A549 (cell line): ENCODE measurements at regions not wholly inside any gene's neighbourhood (a gene's known extent, or its start where the extent isn't known, plus 50 kb on each side); places are given as distances from the start of the nearest gene placed in this dataset.
"Not testable (repeated sequence)": the region's sequence is repeated elsewhere in the genome, so short reads cannot be mapped to it uniquely, and the experiment has no call there.

Experiments
- ATAC-seq, 2 experiments: fragments of 200-7000 bp in 1 of 2; fragments of >200 bp in 1 of 2; cut with Nextera tagmentation in 1 of 2; cut with Tn5 transposase in 1 of 2; 3 replicates each; pipeline versions ENCODE4 v1.8.0 to v1.9.1; 2018 to 2020; ENCODE audit warnings: mild to moderate bottlenecking in 1 of 2, moderate library complexity in 1 of 2
- CTCF ChIA-PET: fragments of 300-600 bp; sonication (Branson Sonifier 250); formaldehyde crosslinking; extraction: SDS; loops from one replicate; lab custom pipeline; 2021; ENCODE audit warnings: antibody characterized with exemption, inconsistent platforms; lab: Yijun Ruan, JAX
- POLR2A ChIA-PET: fragments of 350-600 bp; formaldehyde crosslinking; extraction: SDS; loops from one replicate; lab custom pipeline; 2021; ENCODE audit warnings: antibody characterized with exemption, inconsistent platforms; lab: Yijun Ruan, JAX
- DNase-seq, 2 experiments: peaks; one replicate each; pipeline versions ENCODE4 v3.0.0 to v3.0.0-alpha.2; 2011 to 2016; ENCODE audit warnings: low read depth in 1 of 2, low spot score in 1 of 2
- FAIRE-seq: peaks from 2 replicates; lab custom pipeline; 2011; peaks lifted over from hg19 to GRCh38; lab: Jason Lieb, UNC
- H3K27ac ChIP-seq, 2 experiments: fragments of >200 bp; sonication (Bioruptor Twin); formaldehyde crosslinking; 3 replicates each; pipeline ENCODE4 v1.5.1; 2016 to 2017
- H3K4me1 ChIP-seq: fragments of >200 bp; sonication (Bioruptor Twin); formaldehyde crosslinking; 3 replicates; pipeline ENCODE4 v1.6.1; 2016
- H3K4me2 ChIP-seq: fragments of >200 bp; sonication (Bioruptor Twin); formaldehyde crosslinking; 3 replicates; pipeline ENCODE4 v1.6.1; 2016
- H3K4me3 ChIP-seq: fragments of >200 bp; sonication (Bioruptor Twin); formaldehyde crosslinking; 3 replicates; pipeline ENCODE4 v1.5.1; 2016
- H3K9me3 ChIP-seq: fragments of >200 bp; sonication (Bioruptor Twin); formaldehyde crosslinking; 3 replicates; pipeline ENCODE4 v1.6.1; 2016
- ATOH8 ChIP-seq: fragments of 250-450 bp; sonication (Bioruptor Pico); IDR thresholded peaks from 2 replicates; pipeline ENCODE4 v1.5.0; 2020; ENCODE audit warnings: low read depth, mild to moderate bottlenecking, moderate library complexity
- BCL3 ChIP-seq: fragments of >200 bp; sonication (Bioruptor Twin); formaldehyde crosslinking; IDR thresholded peaks from 3 replicates; pipeline ENCODE4 v1.6.1; 2016
- E2F6 ChIP-seq: IDR thresholded peaks from 2 replicates; pipeline ENCODE4 v1.6.1; 2012; ENCODE audit warnings: low read depth, borderline replicate concordance
- EHF ChIP-seq: fragments of 250-450 bp; sonication (Bioruptor Pico); IDR thresholded peaks from 2 replicates; pipeline ENCODE4 v1.5.0; 2020; ENCODE audit warnings: mild to moderate bottlenecking
- EHMT2 ChIP-seq: fragments of 200-600 bp; sonication (generic); IDR thresholded peaks from 2 replicates; pipeline ENCODE4 v1.6.1; 2016; ENCODE audit warnings: antibody characterized with exemption, low read depth, mild to moderate bottlenecking, moderate library complexity
- EP300 ChIP-seq, 2 experiments: fragments of >200 bp; sonication (Bioruptor Twin); formaldehyde crosslinking; IDR thresholded peaks; 2 replicates in 1 of 2; 3 replicates in 1 of 2; pipeline ENCODE4 v1.6.1; 2016 to 2017
- FOXS1 ChIP-seq: fragments of 250-450 bp; sonication (Bioruptor Pico); IDR thresholded peaks from 2 replicates; pipeline ENCODE4 v1.5.0; 2020; ENCODE audit warnings: mild to moderate bottlenecking, moderate library complexity
- HOXA7 ChIP-seq: fragments of 250-450 bp; sonication (Bioruptor Pico); IDR thresholded peaks from 2 replicates; pipeline ENCODE4 v1.5.0; 2020; ENCODE audit warnings: mild to moderate bottlenecking, moderate library complexity
- HOXB5 ChIP-seq: fragments of 250-450 bp; sonication (Bioruptor Pico); IDR thresholded peaks from 2 replicates; pipeline ENCODE4 v1.5.0; 2020; ENCODE audit warnings: mild to moderate bottlenecking, moderate library complexity
- JUN ChIP-seq, 2 experiments: fragments of >200 bp; sonication (Bioruptor Twin); formaldehyde crosslinking; IDR thresholded peaks; 2 replicates in 1 of 2; 3 replicates in 1 of 2; pipeline ENCODE4 v1.6.1; 2016 to 2017
- JUNB ChIP-seq: fragments of >200 bp; sonication (Bioruptor Twin); formaldehyde crosslinking; IDR thresholded peaks from 2 replicates; pipeline ENCODE4 v1.6.1; 2016
- MAFK ChIP-seq: fragments of 450-650 bp; IDR thresholded peaks from 2 replicates; pipeline ENCODE4 v1.6.1; 2014; ENCODE audit not compliant: partially characterized antibody
- PHF8 ChIP-seq: fragments of 200-600 bp; sonication (generic); IDR thresholded peaks from 2 replicates; pipeline ENCODE4 v1.6.1; 2016; ENCODE audit warnings: low read depth, mild to moderate bottlenecking, antibody characterized with exemption, moderate library complexity, borderline replicate concordance
- POLR2AphosphoS2 ChIP-seq: conservative IDR thresholded peaks from 2 replicates; pipeline ENCODE4 v1.6.1; 2012; ENCODE audit warnings: low read length, improper control_type of control experiment, inconsistent platforms
- RARB ChIP-seq: fragments of 250-450 bp; sonication (Bioruptor Pico); IDR thresholded peaks from 2 replicates; pipeline ENCODE4 v1.8.0; 2021; ENCODE audit warnings: mild to moderate bottlenecking, moderate library complexity
- SMC3 ChIP-seq: fragments of >200 bp; sonication (Bioruptor Twin); formaldehyde crosslinking; IDR thresholded peaks from 3 replicates; pipeline ENCODE4 v1.6.1; 2018; ENCODE audit warnings: inconsistent platforms
- TFCP2L1 ChIP-seq: fragments of 250-450 bp; sonication (Bioruptor Pico); IDR thresholded peaks from 2 replicates; pipeline ENCODE4 v1.5.0; 2021; ENCODE audit warnings: mild to moderate bottlenecking
- USF2 ChIP-seq: fragments of 450-650 bp; IDR thresholded peaks from 2 replicates; pipeline ENCODE4 v1.6.1; 2014; ENCODE audit warnings: antibody characterized with exemption
- ZSCAN20 ChIP-seq: fragments of 250-450 bp; sonication (Bioruptor Pico); IDR thresholded peaks from 2 replicates; pipeline ENCODE4 v1.8.0; 2022; ENCODE audit warnings: mild to moderate bottlenecking, moderate library complexity
- WGBS: methylation state at CpG from one replicate; pipeline ENCODE4 v1.1.6; 2017; ENCODE audit errors: missing lambda C conversion rate; 5-methylcytosine and 5-hydroxymethylcytosine counted together

- FAIRE-seq (no peak), ATAC-seq (no peak), DNase-seq (no peak)
- TF ChIP-seq FOXS1 (CRISPR knock-in tag) = no peak
- TF ChIP-seq USF2 = no peak
- no peak for TF ChIP-seq SMC3
- Histone ChIP-seq H3K4me3 (no peak overlapping the region), H3K27ac (no peak overlapping the region), H3K9me3 (no peaks in the 10 kb centered on the region), H3K4me2 (no peak overlapping the region), H3K4me1 (no peaks in the 10 kb centered on the region)
- POLR2A ChIA-PET = no interaction called here
- CTCF ChIA-PET = interaction anchor here (0.9 to 1.3 kb wide), 2 partner anchors 343 to 499 kb away, joined by 3 read pairs; no protein-coding TSS in a partner anchor
Observed at GRCh38 chr10:23657677-23658076, 218.8 kb downstream of the OTUD1 start.

- FAIRE-seq, H3K4me3 ChIP-seq, ATAC-seq, H3K4me1 ChIP-seq, DNase-seq, H3K4me2 ChIP-seq, POLR2A ChIA-PET, H3K27ac ChIP-seq, CTCF ChIA-PET, H3K9me3 ChIP-seq: not testable (repeated sequence)
- 0% methylated on average over 2 of the region's 7 CpGs for WGBS
Observed at GRCh38 chr10:23671866-23672265, 233.0 kb downstream of the OTUD1 start.

- ChIA-PET CTCF (no interaction called here), POLR2A (no interaction called here)
- no peak for FAIRE-seq
- no peaks in the 10 kb centered on the region for H3K9me3 ChIP-seq
- no peak for DNase-seq
- WGBS = 26% methylated on average over 2 of the region's 2 CpGs
- TF ChIP-seq EHF (CRISPR knock-in tag) (no peak), FOXS1 (CRISPR knock-in tag) (no peak), JUNB (no peak), HOXA7 (no peak), HOXB5 (no peak), E2F6 (no peak), EHMT2 (no peak), ZSCAN20 (CRISPR knock-in tag) (no peak), RARB (CRISPR knock-in tag) (no peak), EP300 (IDR thresholded peaks at IDR 0.05) (no peak), ATOH8 (CRISPR knock-in tag) (no peak), SMC3 (no peak), BCL3 (no peak), TFCP2L1 (no peak), MAFK (no peak), PHF8 (no peak), JUN (IDR thresholded peaks at IDR 0.05) (no peak), USF2 (no peak), POLR2AphosphoS2 (no peak)
- no peak overlapping the region for H3K4me3 ChIP-seq
- ATAC-seq = no peak
- H3K27ac ChIP-seq = no peak overlapping the region
- H3K4me2 ChIP-seq = no peak overlapping the region
- no peaks in the 10 kb centered on the region for H3K4me1 ChIP-seq
Observed at GRCh38 chr10:23675585-23675984, 236.7 kb downstream of the OTUD1 start.
